ENCODE measurements at regions not wholly inside any gene's neighbourhood (a gene's known extent, or its start where the extent isn't known, plus 50 kb on each side); places are given as distances from the start of the nearest gene placed in this dataset.
"Not testable (repeated sequence)": the region's sequence is repeated elsewhere in the genome, so short reads cannot be mapped to it uniquely, and the experiment has no call there.

- DNase-seq (ENCODE audit: extremely low read depth, low read depth), result no peak
- H3K4me3 ChIP-seq (replicated peaks; ENCODE audit: low read depth, low read length), result no peak overlapping the region
- TF ChIP-seq CTCF (IDR thresholded peaks at IDR 0.05; ENCODE audit: low read depth, low read length, missing control alignments), result no peak
These were observed 269.0 kb downstream of the SEC16B start for GRCh38 chr1:177700856-177701255.

GRCh38 chr1:177690996-177691395 is 278.9 kb downstream of the SEC16B start:
- no peak for DNase-seq (ENCODE audit: extremely low read depth, low read depth)
- no peak for TF ChIP-seq CTCF (IDR thresholded peaks at IDR 0.05; ENCODE audit: low read depth, low read length, missing control alignments)
- H3K4me3 ChIP-seq (replicated peaks; ENCODE audit: low read depth, low read length), result no peak overlapping the region

- TF ChIP-seq CTCF (IDR thresholded peaks at IDR 0.05; ENCODE audit: low read depth, low read length, missing control alignments), result no peak
- no peak for DNase-seq (ENCODE audit: extremely low read depth, low read depth)
- H3K4me3 ChIP-seq (replicated peaks; ENCODE audit: low read depth, low read length), result no peak overlapping the region
These were observed 282.3 kb downstream of the SEC16B start for GRCh38 chr1:177687544-177687943.

- TF ChIP-seq CTCF (IDR thresholded peaks at IDR 0.05; ENCODE audit: low read depth, low read length, missing control alignments), result no peak
- DNase-seq (ENCODE audit: extremely low read depth, low read depth), result no peak
- no peak overlapping the region for H3K4me3 ChIP-seq (replicated peaks; ENCODE audit: low read depth, low read length)
These were observed 282.9 kb downstream of the SEC16B start for GRCh38 chr1:177686933-177687332.

GRCh38 chr1:177669161-177669560 is 300.7 kb downstream of the SEC16B start:
- TF ChIP-seq CTCF (IDR thresholded peaks at IDR 0.05; ENCODE audit: low read depth, low read length, missing control alignments), result no peak
- no peak for DNase-seq (ENCODE audit: extremely low read depth, low read depth)
- no peak overlapping the region for H3K4me3 ChIP-seq (replicated peaks; ENCODE audit: low read depth, low read length)

GRCh38 chr1:177665935-177666334 is 303.9 kb downstream of the SEC16B start:
- TF ChIP-seq CTCF (IDR thresholded peaks at IDR 0.05; ENCODE audit: low read depth, low read length, missing control alignments), result no peak
- DNase-seq (ENCODE audit: extremely low read depth, low read depth), result no peak

GRCh38 chr1:177664742-177665141 is 305.1 kb downstream of the SEC16B start:
- not testable (repeated sequence) for H3K4me3 ChIP-seq (replicated peaks; ENCODE audit: low read depth, low read length); DNase-seq (ENCODE audit: extremely low read depth, low read depth)

More at GRCh38 chr1:177665935-177666334, 303.9 kb downstream of the SEC16B start:
- H3K4me3 ChIP-seq (replicated peaks; ENCODE audit: low read depth, low read length), result no peak overlapping the region
